ENCODE measurements at regions not wholly inside any gene's neighbourhood (a gene's known extent, or its start where the extent isn't known, plus 50 kb on each side); places are given as distances from the start of the nearest gene placed in this dataset.

DNA sequence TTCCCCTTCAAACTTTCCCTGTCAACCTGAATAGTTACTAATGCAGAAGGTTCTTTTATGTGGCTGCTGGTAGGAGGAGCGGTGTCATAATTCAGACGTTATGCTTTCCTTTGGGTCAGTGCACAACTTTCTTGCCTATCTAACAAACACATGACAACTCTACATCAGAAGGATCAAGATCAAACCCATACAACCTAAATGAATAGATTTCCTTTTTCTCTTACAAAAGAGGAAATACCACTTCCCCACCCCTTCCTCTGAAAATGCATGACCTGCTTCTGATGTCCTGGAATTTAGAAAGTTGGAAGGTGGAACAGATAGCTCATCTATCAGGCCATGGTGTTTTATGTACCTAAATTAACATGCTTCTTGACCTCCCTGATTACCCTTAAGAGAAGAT is 75.7 kb upstream of the ADGRL4 start:
- no peak for TF ChIP-seq CTCF (IDR thresholded peaks at IDR 0.05)
- no peak for TF ChIP-seq POLR2A (IDR thresholded peaks at IDR 0.05)
- TF ChIP-seq EP300 (IDR thresholded peaks at IDR 0.05) = no peak
- TF ChIP-seq POLR2AphosphoS5 (IDR thresholded peaks at IDR 0.05) = no peak

Data from sigmoid colon (tissue), 4 donors.